ENCODE measurements at regions not wholly inside any gene's neighbourhood (a gene's known extent, or its start where the extent isn't known, plus 50 kb on each side); places are given as distances from the start of the nearest gene placed in this dataset.

- intact Hi-C loops (cut with DNase I) = no loop called here
- no peak for ATAC-seq
These were observed 332.8 kb upstream of the PLET1 start for GRCh38 chr11:112593440-112593839.

GRCh38 chr11:112596324-112596723 is 335.7 kb upstream of the PLET1 start:
- ATAC-seq = no peak
- no peak for DNase-seq (ENCODE audit: missing footprints)
- intact Hi-C loops (cut with DNase I) = no loop called here

More at GRCh38 chr11:112593440-112593839, 332.8 kb upstream of the PLET1 start:
- no peak for DNase-seq (ENCODE audit: missing footprints)

- ATAC-seq (no peak), DNase-seq (ENCODE audit: missing footprints) (no peak)
- intact Hi-C loops (cut with DNase I) = no loop called here
These were observed 336.7 kb upstream of the PLET1 start for GRCh38 chr11:112597286-112597790.

- ATAC-seq = no peak
- no peak for DNase-seq (ENCODE audit: missing footprints)
- intact Hi-C loops (cut with DNase I) = no loop called here
These were observed 338.6 kb upstream of the PLET1 start for GRCh38 chr11:112599265-112599664.

- DNase-seq (ENCODE audit: missing footprints) = no peak
- intact Hi-C loops (cut with DNase I) = no loop called here
- ATAC-seq = no peak
These were observed 339.3 kb upstream of the PLET1 start for GRCh38 chr11:112599856-112600533.

GRCh38 chr11:112605093-112605666 is 344.5 kb upstream of the PLET1 start:
- ATAC-seq = no peak
- intact Hi-C loops (cut with DNase I) = no loop called here
- no peak for DNase-seq (ENCODE audit: missing footprints)

- ATAC-seq (no peak), DNase-seq (ENCODE audit: missing footprints) (no peak)
- intact Hi-C loops (cut with DNase I) = no loop called here
These were observed 346.0 kb upstream of the PLET1 start for GRCh38 chr11:112606656-112607055.

- ATAC-seq (no peak), DNase-seq (ENCODE audit: missing footprints) (no peak)
- intact Hi-C loops (cut with DNase I) = no loop called here
These were observed 347.8 kb upstream of the PLET1 start for GRCh38 chr11:112608509-112608908.

GRCh38 chr11:112610494-112610893 is 349.8 kb upstream of the PLET1 start:
- intact Hi-C loops (cut with DNase I) = no loop called here
- ATAC-seq (no peak), DNase-seq (ENCODE audit: missing footprints) (no peak)

- intact Hi-C loops (cut with DNase I) = no loop called here
- DNase-seq (ENCODE audit: missing footprints) = no peak
- ATAC-seq = peak; percentile 41
These were observed 350.0 kb upstream of the NCAM1 start for GRCh38 chr11:112610996-112611750.

GRCh38 chr11:112611771-112612170 is 349.4 kb upstream of the NCAM1 start:
- no peak for DNase-seq (ENCODE audit: missing footprints)
- ATAC-seq = no peak
- intact Hi-C loops (cut with DNase I) = no loop called here

- no peak for ATAC-seq
- intact Hi-C loops (cut with DNase I) = no loop called here
- no peak for DNase-seq (ENCODE audit: missing footprints)
These were observed 348.9 kb upstream of the NCAM1 start for GRCh38 chr11:112612250-112612849.

- DNase-seq (ENCODE audit: missing footprints) (peak; percentile 70), ATAC-seq (no peak)
- intact Hi-C loops (cut with DNase I) = no loop called here
These were observed 347.9 kb upstream of the NCAM1 start for GRCh38 chr11:112613051-112613972.

- no peak for ATAC-seq
- intact Hi-C loops (cut with DNase I) = no loop called here
- DNase-seq (ENCODE audit: missing footprints) = no peak
These were observed 346.6 kb upstream of the NCAM1 start for GRCh38 chr11:112614605-112615004.

GRCh38 chr11:112615238-112615637 is 346.0 kb upstream of the NCAM1 start:
- no peak for DNase-seq (ENCODE audit: missing footprints)
- intact Hi-C loops (cut with DNase I) = no loop called here
- no peak for ATAC-seq

- ATAC-seq (no peak), DNase-seq (ENCODE audit: missing footprints) (no peak)
- intact Hi-C loops (cut with DNase I) = no loop called here
These were observed 345.3 kb upstream of the NCAM1 start for GRCh38 chr11:112615891-112616290.

- DNase-seq (ENCODE audit: missing footprints) = no peak
- intact Hi-C loops (cut with DNase I) = no loop called here
- ATAC-seq = no peak
These were observed 344.7 kb upstream of the NCAM1 start for GRCh38 chr11:112616327-112617097.

GRCh38 chr11:112617098-112617425 is 344.2 kb upstream of the NCAM1 start:
- intact Hi-C loops (cut with DNase I) = no loop called here
- DNase-seq (ENCODE audit: missing footprints) = no peak
- no peak for ATAC-seq

Data from Right ventricle myocardium inferior (tissue), 1 donor.